ENCODE measurements at regions not wholly inside any gene's neighbourhood (a gene's known extent, or its start where the extent isn't known, plus 50 kb on each side); places are given as distances from the start of the nearest gene placed in this dataset.

DNA sequence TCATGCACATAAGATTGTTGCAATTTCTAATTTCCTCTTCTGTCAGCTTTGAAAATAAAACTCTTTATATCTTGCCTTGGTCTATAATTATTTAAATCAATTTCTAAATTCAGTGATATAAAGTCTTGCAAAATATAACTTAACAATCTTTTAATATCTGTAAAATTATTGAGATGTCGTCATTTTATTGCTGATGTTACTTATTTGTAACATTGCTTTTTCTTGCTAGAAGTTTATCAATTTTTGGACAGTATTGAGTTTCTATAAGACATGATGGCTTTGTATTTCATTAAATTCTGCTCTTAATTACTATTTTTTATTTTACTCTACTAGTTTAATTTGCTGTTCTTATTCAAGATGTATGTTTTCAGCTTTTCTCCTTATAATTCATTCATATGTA, 1036.5 kb downstream of the TMEM182 start:
- H3K36me3 ChIP-seq (ENCODE audit: control insufficient read depth, insufficient read depth, low read length), result no peaks in the 10 kb centered on the region
- no peaks in the 10 kb centered on the region for H3K27me3 ChIP-seq (ENCODE audit: control insufficient read depth, insufficient read depth, low read length)
- TF ChIP-seq, protein P1, sequence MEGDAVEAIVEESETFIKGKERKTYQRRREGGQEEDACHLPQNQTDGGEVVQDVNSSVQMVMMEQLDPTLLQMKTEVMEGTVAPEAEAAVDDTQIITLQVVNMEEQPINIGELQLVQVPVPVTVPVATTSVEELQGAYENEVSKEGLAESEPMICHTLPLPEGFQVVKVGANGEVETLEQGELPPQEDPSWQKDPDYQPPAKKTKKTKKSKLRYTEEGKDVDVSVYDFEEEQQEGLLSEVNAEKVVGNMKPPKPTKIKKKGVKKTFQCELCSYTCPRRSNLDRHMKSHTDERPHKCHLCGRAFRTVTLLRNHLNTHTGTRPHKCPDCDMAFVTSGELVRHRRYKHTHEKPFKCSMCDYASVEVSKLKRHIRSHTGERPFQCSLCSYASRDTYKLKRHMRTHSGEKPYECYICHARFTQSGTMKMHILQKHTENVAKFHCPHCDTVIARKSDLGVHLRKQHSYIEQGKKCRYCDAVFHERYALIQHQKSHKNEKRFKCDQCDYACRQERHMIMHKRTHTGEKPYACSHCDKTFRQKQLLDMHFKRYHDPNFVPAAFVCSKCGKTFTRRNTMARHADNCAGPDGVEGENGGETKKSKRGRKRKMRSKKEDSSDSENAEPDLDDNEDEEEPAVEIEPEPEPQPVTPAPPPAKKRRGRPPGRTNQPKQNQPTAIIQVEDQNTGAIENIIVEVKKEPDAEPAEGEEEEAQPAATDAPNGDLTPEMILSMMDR (IDR thresholded peaks at IDR 0.05; ENCODE audit: insufficient read depth, low read length, poor library complexity, severe bottlenecking), result no peak
- no peak overlapping the region for H3K4me3 ChIP-seq (ENCODE audit: low read depth, low read length)
- DNase-seq (ENCODE audit: low read depth), result no peak

DNA sequence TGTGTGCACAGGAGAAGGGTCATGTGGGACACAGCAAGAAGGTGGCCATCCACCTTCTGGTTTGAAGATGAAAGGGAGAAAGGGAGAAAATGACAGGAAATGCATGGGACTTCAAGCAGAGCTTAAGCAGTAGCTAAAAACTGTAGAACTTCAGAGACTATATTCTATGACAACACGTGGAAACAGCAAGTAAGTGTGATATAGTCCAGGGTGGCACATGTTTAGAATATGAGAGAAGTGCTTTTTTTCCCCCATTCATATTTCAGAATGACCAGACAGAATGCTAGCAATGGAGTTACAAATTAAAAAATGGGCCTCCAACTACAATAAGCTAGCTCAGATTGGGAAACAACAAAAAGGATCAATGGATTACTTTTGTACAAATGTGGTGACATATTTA, 1042.2 kb downstream of the TMEM182 start:
- Histone ChIP-seq H3K27me3 (ENCODE audit: control insufficient read depth, insufficient read depth, low read length) (no peaks in the 10 kb centered on the region), H3K36me3 (ENCODE audit: control insufficient read depth, insufficient read depth, low read length) (no peaks in the 10 kb centered on the region), H3K4me3 (ENCODE audit: low read depth, low read length) (no peak overlapping the region)
- DNase-seq (ENCODE audit: low read depth), result no peak
- TF ChIP-seq, protein P1 (IDR thresholded peaks at IDR 0.05; ENCODE audit: insufficient read depth, low read length, poor library complexity, severe bottlenecking), result no peak

DNA sequence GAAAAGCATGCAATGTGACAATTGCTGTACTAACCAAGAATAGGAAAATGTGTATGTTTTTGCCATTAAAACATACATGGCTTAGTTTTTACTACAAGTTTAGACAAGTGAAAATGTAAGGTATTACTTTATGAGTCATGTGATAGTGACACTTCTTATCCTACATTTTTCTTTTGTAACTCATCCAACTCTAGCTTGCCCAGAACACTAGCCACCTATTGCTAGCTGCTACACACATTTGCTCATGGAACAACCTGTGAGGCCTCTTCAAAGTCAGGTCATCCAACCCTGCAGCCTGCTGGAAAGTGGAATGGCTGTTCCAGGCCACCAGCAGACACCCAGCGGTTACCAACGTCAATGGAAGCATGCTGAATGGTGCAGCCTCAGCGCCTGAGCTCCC, 1043.9 kb downstream of the TMEM182 start:
- Histone ChIP-seq H3K4me3 (ENCODE audit: low read depth, low read length) (no peak overlapping the region), H3K27me3 (ENCODE audit: control insufficient read depth, insufficient read depth, low read length) (no peaks in the 10 kb centered on the region), H3K36me3 (ENCODE audit: control insufficient read depth, insufficient read depth, low read length) (no peaks in the 10 kb centered on the region)
- DNase-seq (ENCODE audit: low read depth), result no peak
- TF ChIP-seq, protein P1 (IDR thresholded peaks at IDR 0.05; ENCODE audit: insufficient read depth, low read length, poor library complexity, severe bottlenecking), result no peak

DNA sequence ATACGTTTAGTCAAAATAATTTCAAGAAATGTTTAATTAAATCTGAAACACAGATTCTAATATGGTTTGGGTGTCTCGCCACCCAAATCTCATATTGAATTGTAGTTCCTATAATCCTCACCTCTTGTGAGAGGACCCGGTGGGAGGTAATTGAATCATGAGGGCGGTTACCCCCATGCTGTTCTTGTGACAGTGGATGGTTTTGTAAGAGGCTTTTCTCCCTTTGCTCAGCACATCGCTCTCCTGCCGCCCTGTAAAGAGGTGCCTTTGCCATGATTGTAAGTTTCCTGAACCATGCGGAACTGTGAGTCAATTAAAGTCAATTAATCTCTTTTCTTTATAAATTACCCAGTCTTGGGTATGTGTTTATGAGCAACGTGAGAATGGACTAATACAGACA, 1045.1 kb upstream of the POU3F3 start:
- TF ChIP-seq, protein P1 (IDR thresholded peaks at IDR 0.05; ENCODE audit: insufficient read depth, low read length, poor library complexity, severe bottlenecking), result no peak
- Histone ChIP-seq H3K36me3 (ENCODE audit: control insufficient read depth, insufficient read depth, low read length) (no peaks in the 10 kb centered on the region), H3K27me3 (ENCODE audit: control insufficient read depth, insufficient read depth, low read length) (no peaks in the 10 kb centered on the region), H3K4me3 (ENCODE audit: low read depth, low read length) (no peak overlapping the region)
- no peak for DNase-seq (ENCODE audit: low read depth)

DNA sequence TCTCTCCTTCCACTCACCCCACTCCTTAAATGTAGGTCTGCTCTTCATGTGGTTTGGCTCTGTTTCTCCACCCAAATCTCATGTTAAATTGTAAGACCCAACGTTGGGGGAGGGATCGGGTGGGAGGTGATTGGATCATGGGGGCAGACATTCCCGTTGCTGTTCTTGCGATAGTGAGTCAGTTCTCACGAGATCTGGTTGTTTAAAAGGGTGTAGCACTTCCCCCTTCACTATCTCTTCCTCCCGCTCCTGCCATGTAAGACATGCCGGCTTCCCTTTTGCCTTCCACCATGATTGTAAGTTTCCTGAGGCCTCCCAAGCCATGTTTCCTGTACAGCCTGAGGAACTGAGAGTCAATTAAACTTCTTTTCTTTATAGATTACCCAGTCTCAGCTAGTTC, 1044.5 kb upstream of the POU3F3 start:
- H3K27me3 ChIP-seq (ENCODE audit: control insufficient read depth, insufficient read depth, low read length), result no peaks in the 10 kb centered on the region
- TF ChIP-seq, protein P1 (IDR thresholded peaks at IDR 0.05; ENCODE audit: insufficient read depth, low read length, poor library complexity, severe bottlenecking), result no peak
- DNase-seq (ENCODE audit: low read depth), result no peak
- no peaks in the 10 kb centered on the region for H3K36me3 ChIP-seq (ENCODE audit: control insufficient read depth, insufficient read depth, low read length)
- H3K4me3 ChIP-seq (ENCODE audit: low read depth, low read length), result no peak overlapping the region

DNA sequence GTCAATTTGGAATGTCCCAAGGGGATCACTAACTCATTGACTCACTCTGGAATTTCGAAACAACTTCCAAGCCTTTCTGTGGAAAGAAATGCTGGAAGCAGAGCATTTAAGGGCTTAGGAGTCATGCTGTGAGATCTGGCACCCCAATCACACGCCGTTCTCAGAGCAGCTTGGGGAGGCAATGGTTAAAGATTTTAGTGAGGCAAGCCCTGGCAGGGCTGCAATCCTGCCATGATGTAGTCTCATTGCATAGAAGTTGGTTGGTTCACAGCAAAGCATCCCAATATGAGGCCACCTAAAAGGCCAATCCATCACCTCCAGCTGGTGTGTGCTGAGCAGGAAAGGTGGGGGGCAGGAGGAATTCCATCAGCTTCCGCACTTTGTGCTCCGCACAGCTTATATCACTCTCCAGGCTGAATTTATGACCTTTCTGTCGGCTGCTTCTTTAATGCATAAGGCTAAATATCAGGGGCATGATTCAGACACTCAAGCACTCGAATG, 1043.9 kb upstream of the POU3F3 start:
- Histone ChIP-seq H3K36me3 (ENCODE audit: control insufficient read depth, insufficient read depth, low read length) (no peaks in the 10 kb centered on the region), H3K27me3 (ENCODE audit: control insufficient read depth, insufficient read depth, low read length) (no peaks in the 10 kb centered on the region), H3K4me3 (ENCODE audit: low read depth, low read length) (no peak overlapping the region)
- no peak for DNase-seq (ENCODE audit: low read depth)
- TF ChIP-seq, protein P1 (IDR thresholded peaks at IDR 0.05; ENCODE audit: insufficient read depth, low read length, poor library complexity, severe bottlenecking), result no peak
